ENCODE measurements at regions not wholly inside any gene's neighbourhood (a gene's known extent, or its start where the extent isn't known, plus 50 kb on each side); places are given as distances from the start of the nearest gene placed in this dataset.
A peak's percentile ranks its signal among the peaks of the same experiment; 100 is the strongest.
"Not testable (repeated sequence)": the region's sequence is repeated elsewhere in the genome, so short reads cannot be mapped to it uniquely, and the experiment has no call there.

GRCh38 chr1:5621692-5622091 lies 370.5 kb downstream of the NPHP4 start:
- no peaks in the 10 kb centered on the region for H3K36me3 Mint-ChIP-seq (ENCODE audit: low read depth)
- no peak overlapping the region for H3K4me3 Mint-ChIP-seq
- ChIA-PET POLR2A (no interaction called here), CTCF (no interaction called here)
- peaks cover 8% of the 10 kb centered on the region for H3K27me3 Mint-ChIP-seq
- DNase-seq: no peak
- H3K27ac Mint-ChIP-seq: no peak overlapping the region
- H3K4me1 Mint-ChIP-seq: no peaks in the 10 kb centered on the region
- no peaks in the 10 kb centered on the region for H3K9me3 Mint-ChIP-seq

- Mint-ChIP-seq H3K4me3 (no peak overlapping the region), H3K27me3 (peaks cover 7% of the 10 kb centered on the region), H3K36me3 (ENCODE audit: low read depth) (no peaks in the 10 kb centered on the region), H3K4me1 (no peaks in the 10 kb centered on the region), H3K27ac (no peak overlapping the region), H3K9me3 (no peaks in the 10 kb centered on the region)
- no peak for DNase-seq
- CTCF ChIA-PET: no interaction called here
- POLR2A ChIA-PET: no interaction called here
Observed at GRCh38 chr1:5620997-5621396, 371.2 kb downstream of the NPHP4 start.

- H3K4me1 Mint-ChIP-seq: no peaks in the 10 kb centered on the region
- H3K27me3 Mint-ChIP-seq: peaks cover 5% of the 10 kb centered on the region
- CTCF ChIA-PET: interaction anchor here (0.6 kb wide), 1 partner anchor 1334 kb away, joined by 3 read pairs; no protein-coding TSS in a partner anchor
- H3K4me3 Mint-ChIP-seq: no peak overlapping the region
- H3K9me3 Mint-ChIP-seq: no peaks in the 10 kb centered on the region
- no peak overlapping the region for H3K27ac Mint-ChIP-seq
- H3K36me3 Mint-ChIP-seq (ENCODE audit: low read depth): no peaks in the 10 kb centered on the region
- peak; percentile 9 for DNase-seq
- POLR2A ChIA-PET: no interaction called here
Observed at GRCh38 chr1:5620418-5620817, 371.8 kb downstream of the NPHP4 start.

GRCh38 chr1:5619469-5619868 lies 372.8 kb downstream of the NPHP4 start:
- DNase-seq: no peak
- H3K27me3 Mint-ChIP-seq: peaks cover 3% of the 10 kb centered on the region
- H3K4me3 Mint-ChIP-seq: no peak overlapping the region
- H3K9me3 Mint-ChIP-seq: no peaks in the 10 kb centered on the region
- ChIA-PET CTCF (no interaction called here), POLR2A (no interaction called here)
- no peaks in the 10 kb centered on the region for H3K4me1 Mint-ChIP-seq
- no peak overlapping the region for H3K27ac Mint-ChIP-seq
- H3K36me3 Mint-ChIP-seq (ENCODE audit: low read depth): no peaks in the 10 kb centered on the region

- no peaks in the 10 kb centered on the region for H3K4me1 Mint-ChIP-seq
- CTCF ChIA-PET: no interaction called here
Observed at GRCh38 chr1:5617546-5617945, 374.7 kb downstream of the NPHP4 start.

DNA sequence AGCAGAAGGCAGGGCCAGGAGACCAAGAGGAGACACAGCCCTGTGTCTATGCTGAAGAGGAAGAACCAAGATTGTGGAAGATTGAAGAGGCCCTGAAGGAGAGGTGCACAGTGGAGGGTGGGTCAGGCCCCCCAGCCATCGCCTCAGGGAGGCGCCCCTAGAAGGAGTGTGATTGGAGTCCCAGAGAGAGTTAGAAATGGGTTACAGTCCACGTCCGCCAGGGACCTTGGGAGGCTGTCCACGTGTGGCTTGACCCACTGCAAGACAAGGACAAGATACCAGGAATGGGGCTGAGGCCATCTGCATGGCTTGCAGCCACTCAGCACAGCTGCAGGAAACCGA lies 375.1 kb downstream of the NPHP4 start:
- Mint-ChIP-seq H3K27me3 (peaks cover 6% of the 10 kb centered on the region), H3K36me3 (ENCODE audit: low read depth) (no peaks in the 10 kb centered on the region), H3K9me3 (no peaks in the 10 kb centered on the region), H3K27ac (no peak overlapping the region), H3K4me3 (no peak overlapping the region), H3K4me1 (no peaks in the 10 kb centered on the region)
- no peak for DNase-seq
- ChIA-PET POLR2A (no interaction called here), CTCF (no interaction called here)

More at GRCh38 chr1:5617546-5617945, 374.7 kb downstream of the NPHP4 start:
- POLR2A ChIA-PET: no interaction called here
- no peak for DNase-seq
- Mint-ChIP-seq H3K27me3 (peaks cover 6% of the 10 kb centered on the region), H3K36me3 (ENCODE audit: low read depth) (no peaks in the 10 kb centered on the region), H3K9me3 (no peaks in the 10 kb centered on the region), H3K4me3 (no peak overlapping the region), H3K27ac (no peak overlapping the region)

DNA sequence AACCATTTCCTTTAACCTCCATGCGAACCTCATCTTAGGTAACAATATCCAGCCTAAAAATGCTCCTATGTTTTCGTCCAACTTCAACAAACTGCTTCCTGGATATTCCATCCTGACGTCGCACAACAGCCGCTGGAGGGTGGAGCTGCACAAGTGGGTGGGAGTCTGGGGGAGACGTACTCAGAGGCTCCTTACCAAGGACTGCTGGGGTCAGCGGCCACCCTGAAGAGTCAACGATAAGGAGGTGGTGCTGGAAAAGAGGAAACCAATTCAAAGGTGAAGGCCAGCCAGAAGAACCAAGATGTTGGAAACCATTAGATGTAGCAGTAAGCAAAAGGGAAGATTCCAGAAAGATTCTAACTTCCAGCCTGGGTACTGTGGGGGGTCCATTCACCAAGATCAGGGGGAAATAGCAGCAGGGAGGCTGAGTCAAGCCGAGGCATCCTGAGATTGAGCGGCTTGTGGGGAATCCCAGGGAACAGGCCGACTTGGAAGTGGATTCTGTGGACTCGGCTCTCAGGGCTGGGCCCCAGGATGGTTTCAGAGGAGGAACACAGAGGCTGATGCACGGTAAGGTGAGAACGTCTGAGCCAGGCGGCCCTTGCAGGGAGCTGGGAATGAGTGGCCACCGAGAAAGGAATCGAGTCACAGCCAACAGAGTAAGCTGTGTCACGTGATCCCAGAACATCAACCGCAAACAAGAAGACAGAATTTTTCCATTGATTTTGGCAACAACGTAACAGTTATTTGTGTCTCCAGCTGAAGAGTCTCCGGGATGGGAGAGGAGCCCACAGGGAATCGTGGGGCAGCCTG lies 375.7 kb downstream of the NPHP4 start:
- Mint-ChIP-seq H3K9me3 (no peaks in the 10 kb centered on the region), H3K4me3 (no peak overlapping the region), H3K36me3 (ENCODE audit: low read depth) (no peaks in the 10 kb centered on the region), H3K4me1 (no peaks in the 10 kb centered on the region), H3K27me3 (peaks cover 6% of the 10 kb centered on the region), H3K27ac (no peak overlapping the region)
- ChIA-PET POLR2A (no interaction called here), CTCF (no interaction called here)
- DNase-seq: no peak

- H3K4me3 Mint-ChIP-seq: no peak overlapping the region
- no peak for DNase-seq
- no peaks in the 10 kb centered on the region for H3K9me3 Mint-ChIP-seq
- no peaks in the 10 kb centered on the region for H3K4me1 Mint-ChIP-seq
- no peak overlapping the region for H3K27ac Mint-ChIP-seq
- peaks cover 6% of the 10 kb centered on the region for H3K27me3 Mint-ChIP-seq
- ChIA-PET POLR2A (no interaction called here), CTCF (no interaction called here)
- no peaks in the 10 kb centered on the region for H3K36me3 Mint-ChIP-seq (ENCODE audit: low read depth)
Observed at GRCh38 chr1:5615076-5615475, 377.1 kb downstream of the NPHP4 start.

DNA sequence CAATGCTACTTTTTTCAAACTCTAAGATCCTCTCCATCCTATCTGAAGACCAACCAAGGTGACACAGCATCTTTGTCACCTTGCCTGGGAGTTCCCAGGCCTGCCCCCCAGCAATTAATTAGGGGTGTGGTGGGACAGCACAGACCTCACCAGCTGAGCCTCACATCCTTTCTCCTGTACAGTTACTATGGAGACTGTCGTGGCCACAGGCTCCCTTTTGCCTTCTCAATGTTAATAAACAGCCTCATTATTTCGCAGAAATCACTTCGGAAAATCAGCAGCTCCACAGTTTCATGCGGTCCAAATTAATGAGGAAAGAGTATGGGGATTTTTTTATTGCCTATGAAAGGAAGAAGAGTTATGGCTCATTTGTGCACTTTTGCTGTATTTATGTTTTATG lies 378.3 kb downstream of the NPHP4 start:
- ChIA-PET POLR2A (no interaction called here), CTCF (no interaction called here)
- Mint-ChIP-seq H3K36me3 (ENCODE audit: low read depth) (no peaks in the 10 kb centered on the region), H3K4me3 (no peak overlapping the region), H3K27ac (no peak overlapping the region), H3K9me3 (no peaks in the 10 kb centered on the region), H3K4me1 (no peaks in the 10 kb centered on the region), H3K27me3 (peaks cover 15% of the 10 kb centered on the region)
- DNase-seq: no peak

- CTCF ChIA-PET: no interaction called here
- no peak for DNase-seq
- Mint-ChIP-seq H3K9me3 (no peaks in the 10 kb centered on the region), H3K36me3 (ENCODE audit: low read depth) (no peaks in the 10 kb centered on the region), H3K27ac (no peak overlapping the region), H3K27me3 (peaks cover 18% of the 10 kb centered on the region), H3K4me3 (no peak overlapping the region), H3K4me1 (no peaks in the 10 kb centered on the region)
- POLR2A ChIA-PET: no interaction called here
Observed at GRCh38 chr1:5611851-5612250, 380.4 kb downstream of the NPHP4 start.

GRCh38 chr1:5611431-5611830 lies 380.8 kb downstream of the NPHP4 start:
- H3K9me3 Mint-ChIP-seq: no peaks in the 10 kb centered on the region
- CTCF ChIA-PET: no interaction called here
- no peaks in the 10 kb centered on the region for H3K4me1 Mint-ChIP-seq
- H3K36me3 Mint-ChIP-seq (ENCODE audit: low read depth): no peaks in the 10 kb centered on the region
- no peak overlapping the region for H3K4me3 Mint-ChIP-seq
- no peak for DNase-seq
- POLR2A ChIA-PET: no interaction called here
- H3K27ac Mint-ChIP-seq: no peak overlapping the region
- peaks cover 18% of the 10 kb centered on the region for H3K27me3 Mint-ChIP-seq

DNA sequence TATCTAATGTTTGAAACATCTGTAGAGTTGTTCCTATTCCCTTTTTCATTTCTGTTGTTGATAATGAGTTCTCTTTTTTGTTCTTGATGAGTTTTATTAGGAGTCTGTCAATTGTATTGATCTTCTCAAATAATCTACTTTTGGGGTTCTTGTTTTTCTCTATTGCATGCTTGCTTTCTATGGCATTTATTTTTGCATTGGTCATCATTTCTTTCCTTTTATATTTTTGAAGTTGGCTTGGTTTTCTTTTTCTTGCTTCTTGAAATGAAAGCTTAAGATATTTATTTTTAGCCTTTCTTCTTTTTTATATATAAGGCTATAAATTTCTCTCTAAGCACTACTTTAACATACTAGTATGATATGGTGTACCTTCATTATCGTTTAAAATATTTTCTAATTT lies 381.8 kb downstream of the NPHP4 start:
- Mint-ChIP-seq H3K4me1 (no peaks in the 10 kb centered on the region), H3K4me3 (no peak overlapping the region), H3K9me3 (no peaks in the 10 kb centered on the region), H3K36me3 (ENCODE audit: low read depth) (no peaks in the 10 kb centered on the region), H3K27ac (no peak overlapping the region), H3K27me3 (peaks cover 18% of the 10 kb centered on the region)
- CTCF ChIA-PET: no interaction called here
- POLR2A ChIA-PET: no interaction called here
- no peak for DNase-seq

GRCh38 chr1:5603353-5604104 lies 388.7 kb downstream of the NPHP4 start:
- no peak overlapping the region for H3K27ac Mint-ChIP-seq
- CTCF ChIA-PET: no interaction called here
- no peaks in the 10 kb centered on the region for H3K9me3 Mint-ChIP-seq
- peaks cover 3% of the 10 kb centered on the region for H3K27me3 Mint-ChIP-seq
- POLR2A ChIA-PET: no interaction called here
- no peaks in the 10 kb centered on the region for H3K4me1 Mint-ChIP-seq
- no peak for DNase-seq
- no peaks in the 10 kb centered on the region for H3K36me3 Mint-ChIP-seq (ENCODE audit: low read depth)
- no peak overlapping the region for H3K4me3 Mint-ChIP-seq

DNA sequence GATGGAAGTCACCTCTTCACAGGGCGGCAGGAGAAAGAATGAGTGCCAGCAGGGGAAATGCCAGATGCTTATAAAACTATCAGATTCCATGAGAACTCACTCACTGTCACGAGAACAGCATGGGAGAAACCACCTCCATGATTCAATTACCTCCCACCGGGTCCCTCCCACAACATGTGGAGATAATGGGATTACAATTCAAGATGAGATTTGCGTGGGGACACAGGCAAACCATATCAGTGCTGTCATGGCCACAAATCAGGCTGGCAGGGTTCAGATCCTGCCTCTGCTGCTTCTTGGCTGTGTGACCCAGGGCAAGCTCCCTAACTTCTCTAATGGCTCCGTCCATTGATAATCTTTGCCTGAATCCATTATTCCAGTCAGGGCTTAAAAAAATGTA lies 389.5 kb downstream of the NPHP4 start:
- CTCF ChIA-PET; H3K27me3 Mint-ChIP-seq; H3K27ac Mint-ChIP-seq; H3K9me3 Mint-ChIP-seq; H3K36me3 Mint-ChIP-seq (ENCODE audit: low read depth); H3K4me3 Mint-ChIP-seq; POLR2A ChIA-PET; H3K4me1 Mint-ChIP-seq; DNase-seq: not testable (repeated sequence)
